ENCODE measurements at regions not wholly inside any gene's neighbourhood (a gene's known extent, or its start where the extent isn't known, plus 50 kb on each side); places are given as distances from the start of the nearest gene placed in this dataset.

DNA sequence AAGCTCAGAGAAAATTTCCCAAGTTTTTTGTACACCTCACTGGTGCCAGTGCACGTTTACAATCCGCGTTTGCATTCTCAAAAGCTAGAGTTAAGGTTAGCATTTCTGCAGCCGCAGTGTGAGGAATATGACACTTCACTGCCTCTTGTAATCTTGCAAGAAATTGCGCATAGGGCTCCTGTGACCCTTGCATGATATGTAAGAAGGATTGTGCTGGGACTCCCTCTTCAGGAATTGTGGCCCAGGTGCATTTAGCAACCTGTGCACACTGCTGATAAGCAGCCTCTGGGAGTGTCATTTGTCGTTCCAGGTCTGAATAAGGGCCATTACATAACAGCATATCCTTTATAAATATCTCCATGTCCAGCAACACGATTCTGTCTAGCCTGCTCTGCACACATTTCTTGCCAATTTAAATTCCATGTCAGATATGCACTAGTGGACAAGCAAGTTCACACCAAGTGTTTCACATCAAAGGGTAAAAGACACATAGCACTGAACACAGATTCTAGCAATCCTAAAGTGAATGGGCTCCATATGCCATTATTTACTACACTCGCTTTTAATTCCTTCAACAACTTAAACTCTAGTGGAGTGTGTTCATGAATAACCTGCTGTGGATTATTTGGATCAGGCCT lies 69.2 kb upstream of the INCENP start:
- Histone ChIP-seq H3K9me3 (replicated peaks; ENCODE audit: control insufficient read depth, insufficient read depth, low read length) (no peaks in the 10 kb centered on the region), H3K9ac (replicated peaks; ENCODE audit: extremely low read depth, insufficient read depth, low read length) (no peak overlapping the region), H2AFZ (ENCODE audit: low read depth, low read length) (no peak overlapping the region), H3K36me3 (ENCODE audit: control insufficient read depth in 2 of 2, extremely low read depth in 1 of 2, insufficient read depth in 2 of 2, low read length in 2 of 2) (no peaks in the 10 kb centered on the region), H3K27ac (ENCODE audit: insufficient read depth, low read depth, low read length) (no peak overlapping the region), H3K27me3 (ENCODE audit: control insufficient read depth in 2 of 2, insufficient read depth in 2 of 2, low read length in 2 of 2) (peaks cover 14 to 17% of the 10 kb centered on the region in 2 experiments), H3K4me3 (replicated peaks in 1 of 3; ENCODE audit: insufficient read depth in 1 of 3, low read depth in 1 of 3, low read length in 3 of 3) (no peak overlapping the region), H3K79me2 (ENCODE audit: control insufficient read depth, insufficient read depth, low read length) (no peaks in the 10 kb centered on the region), H3K4me1 (ENCODE audit: control insufficient read depth, extremely low read depth, insufficient read depth, low read length) (no peaks in the 10 kb centered on the region), H3K4me2 (ENCODE audit: insufficient read depth, low read length) (no peak overlapping the region), H3K9me1 (replicated peaks; ENCODE audit: control insufficient read depth, extremely low read depth, insufficient read depth, low read length) (no peaks in the 10 kb centered on the region), H4K20me1 (replicated peaks; ENCODE audit: control insufficient read depth, extremely low read depth, insufficient read depth, low read length) (no peaks in the 10 kb centered on the region)
- intact Hi-C loops (cut with micrococcal nuclease) (loop anchor here (1.0 to 2.0 kb wide), 2 partner anchors 108 to 155 kb away; no protein-coding TSS in a partner anchor), dilution Hi-C loops (cut with MboI; ENCODE audit: extremely low pct_ligation_motif_present, low sequenced_read_pairs) (no loop called here)
- FAIRE-seq (no peak), DNase-seq (ENCODE audit: low read depth, low spot score) (peak; percentile 38)
- no TSS peak for BruUV-seq (replicated peaks)
- TF ChIP-seq, protein P1, sequence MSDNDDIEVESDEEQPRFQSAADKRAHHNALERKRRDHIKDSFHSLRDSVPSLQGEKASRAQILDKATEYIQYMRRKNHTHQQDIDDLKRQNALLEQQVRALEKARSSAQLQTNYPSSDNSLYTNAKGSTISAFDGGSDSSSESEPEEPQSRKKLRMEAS (IDR thresholded peaks at IDR 0.05; ENCODE audit: insufficient read depth, insufficient read length): no peak
- TF ChIP-seq, protein P2, sequence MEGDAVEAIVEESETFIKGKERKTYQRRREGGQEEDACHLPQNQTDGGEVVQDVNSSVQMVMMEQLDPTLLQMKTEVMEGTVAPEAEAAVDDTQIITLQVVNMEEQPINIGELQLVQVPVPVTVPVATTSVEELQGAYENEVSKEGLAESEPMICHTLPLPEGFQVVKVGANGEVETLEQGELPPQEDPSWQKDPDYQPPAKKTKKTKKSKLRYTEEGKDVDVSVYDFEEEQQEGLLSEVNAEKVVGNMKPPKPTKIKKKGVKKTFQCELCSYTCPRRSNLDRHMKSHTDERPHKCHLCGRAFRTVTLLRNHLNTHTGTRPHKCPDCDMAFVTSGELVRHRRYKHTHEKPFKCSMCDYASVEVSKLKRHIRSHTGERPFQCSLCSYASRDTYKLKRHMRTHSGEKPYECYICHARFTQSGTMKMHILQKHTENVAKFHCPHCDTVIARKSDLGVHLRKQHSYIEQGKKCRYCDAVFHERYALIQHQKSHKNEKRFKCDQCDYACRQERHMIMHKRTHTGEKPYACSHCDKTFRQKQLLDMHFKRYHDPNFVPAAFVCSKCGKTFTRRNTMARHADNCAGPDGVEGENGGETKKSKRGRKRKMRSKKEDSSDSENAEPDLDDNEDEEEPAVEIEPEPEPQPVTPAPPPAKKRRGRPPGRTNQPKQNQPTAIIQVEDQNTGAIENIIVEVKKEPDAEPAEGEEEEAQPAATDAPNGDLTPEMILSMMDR (IDR thresholded peaks at IDR 0.05; ENCODE audit: extremely low read depth in 1 of 2, insufficient read depth in 1 of 2, low read depth in 1 of 2, low read length in 2 of 2): peak in 1 of 2 donors; percentile 14
- CTCF ChIA-PET: interaction anchor here (0.7 to 1.8 kb wide), 5 partner anchors 79 to 156 kb away, joined by 3 to 8 read pairs (median 3); no protein-coding TSS in a partner anchor
- POLR2A ChIA-PET: no interaction called here

DNA sequence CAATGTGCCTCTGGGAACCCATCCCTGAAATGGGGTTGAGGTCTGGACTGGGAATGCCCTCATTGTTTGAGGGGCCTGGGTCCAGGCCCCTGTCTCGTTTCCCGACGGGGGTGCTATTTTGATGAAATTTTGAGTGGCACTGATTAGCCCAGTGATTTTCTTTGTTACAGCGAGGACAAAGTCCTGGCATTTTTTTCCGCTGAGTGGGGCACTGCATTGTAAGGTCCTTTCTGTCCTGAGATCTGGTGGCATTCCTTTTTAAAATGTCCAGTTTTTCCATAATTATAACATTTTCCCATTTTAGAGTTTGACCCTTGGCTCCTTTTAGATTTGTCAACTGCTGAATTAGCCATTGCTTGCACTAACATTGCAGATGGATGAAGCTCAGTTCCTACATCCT lies 69.7 kb upstream of the INCENP start:
- no peaks in the 10 kb centered on the region for H3K79me2 ChIP-seq (ENCODE audit: control insufficient read depth, insufficient read depth, low read length)
- CTCF ChIA-PET: interaction anchor here (0.7 to 1.8 kb wide), 5 partner anchors 78 to 156 kb away, joined by 3 to 8 read pairs (median 3); no protein-coding TSS in a partner anchor
- no peaks in the 10 kb centered on the region for H3K9me3 ChIP-seq (replicated peaks; ENCODE audit: control insufficient read depth, insufficient read depth, low read length)
- intact Hi-C loops (cut with micrococcal nuclease): loop anchor here (1.0 to 2.0 kb wide), 2 partner anchors 107 to 155 kb away; no protein-coding TSS in a partner anchor
- POLR2A ChIA-PET: no interaction called here
- no peaks in the 10 kb centered on the region for H3K9me1 ChIP-seq (replicated peaks; ENCODE audit: control insufficient read depth, extremely low read depth, insufficient read depth, low read length)
- no peaks in the 10 kb centered on the region for H3K4me1 ChIP-seq (ENCODE audit: control insufficient read depth, extremely low read depth, insufficient read depth, low read length)
- dilution Hi-C loops (cut with MboI; ENCODE audit: extremely low pct_ligation_motif_present, low sequenced_read_pairs): no loop called here
- DNase-seq (ENCODE audit: low read depth, low spot score) (no peak), FAIRE-seq (no peak)
- no peaks in the 10 kb centered on the region for H3K36me3 ChIP-seq (ENCODE audit: control insufficient read depth in 2 of 2, extremely low read depth in 1 of 2, insufficient read depth in 2 of 2, low read length in 2 of 2)
- no peak overlapping the region for H3K27ac ChIP-seq (ENCODE audit: insufficient read depth, low read depth, low read length)
- no peak for TF ChIP-seq JUN (IDR thresholded peaks at IDR 0.05; ENCODE audit: borderline replicate concordance, insufficient read depth, insufficient read length, low read depth)
- no peak for TF ChIP-seq FOS (IDR thresholded peaks at IDR 0.05; ENCODE audit: borderline replicate concordance, insufficient read depth, low read length)
- no peak for TF ChIP-seq POLR2A (IDR thresholded peaks at IDR 0.05; ENCODE audit: low read depth, low read length)
- TF ChIP-seq POLR2AphosphoS5 (IDR thresholded peaks at IDR 0.05; ENCODE audit: insufficient read depth, low read depth, low read length): no peak
- TF ChIP-seq GATA2 (IDR thresholded peaks at IDR 0.05; ENCODE audit: insufficient read depth, insufficient read length, low read depth, low read length): no peak
- no peak for TF ChIP-seq EZH2 (IDR thresholded peaks at IDR 0.05; ENCODE audit: borderline replicate concordance, low read depth, low read length, severe bottlenecking)
- TF ChIP-seq MYC (IDR thresholded peaks at IDR 0.05; ENCODE audit: low read depth, low read length): no peak
- TF ChIP-seq, protein P2 (IDR thresholded peaks at IDR 0.05; ENCODE audit: extremely low read depth in 1 of 2, insufficient read depth in 1 of 2, low read depth in 1 of 2, low read length in 2 of 2): no peak
- TF ChIP-seq, protein P1 (IDR thresholded peaks at IDR 0.05; ENCODE audit: insufficient read depth, insufficient read length): no peak
- no peaks in the 10 kb centered on the region for H4K20me1 ChIP-seq (replicated peaks; ENCODE audit: control insufficient read depth, extremely low read depth, insufficient read depth, low read length)
- BruUV-seq (replicated peaks): no TSS peak
- H3K4me3 ChIP-seq (replicated peaks in 1 of 3; ENCODE audit: insufficient read depth in 1 of 3, low read depth in 1 of 3, low read length in 3 of 3): no peak overlapping the region
- H3K4me2 ChIP-seq (ENCODE audit: insufficient read depth, low read length): no peak overlapping the region
- H3K27me3 ChIP-seq (ENCODE audit: control insufficient read depth in 2 of 2, insufficient read depth in 2 of 2, low read length in 2 of 2): peaks cover 14 to 17% of the 10 kb centered on the region in 2 experiments
- H2AFZ ChIP-seq (ENCODE audit: low read depth, low read length): no peak overlapping the region
- H3K9ac ChIP-seq (replicated peaks; ENCODE audit: extremely low read depth, insufficient read depth, low read length): no peak overlapping the region

Data from endothelial cell of umbilical vein (primary cell).